Astrocyte (in vitro differentiated cells and primary cell): ENCODE measurements at regions not wholly inside any gene's neighbourhood (a gene's known extent, or its start where the extent isn't known, plus 50 kb on each side); places are given as distances from the start of the nearest gene placed in this dataset.

ENCODE experiments used
- DNase-seq: peaks from one replicate; pipeline ENCODE4 v3.0.0-alpha.2; 2010; ENCODE audit warnings: low read depth
- FAIRE-seq: peaks from 2 replicates; lab custom pipeline; 2011; peaks lifted over from hg19 to GRCh38; lab: Jason Lieb, UNC
- H2AFZ ChIP-seq: 2 replicates; pipeline ENCODE4 v1.6.0; 2012; ENCODE audit warnings: low read depth, low read length, inconsistent platforms
- H3K27ac ChIP-seq: 2 replicates; pipeline ENCODE4 v1.5.1; 2011; ENCODE audit warnings: low read depth, low read length, inconsistent platforms
- H3K27me3 ChIP-seq: 2 replicates; pipeline ENCODE4 v1.6.0; 2011; ENCODE audit warnings: low read length, inconsistent platforms; ENCODE audit not compliant: insufficient read depth
- H3K36me3 ChIP-seq: 2 replicates; pipeline ENCODE4 v1.5.1; 2011; ENCODE audit warnings: low read length, inconsistent platforms; ENCODE audit not compliant: insufficient read depth
- H3K4me1 ChIP-seq: 2 replicates; pipeline ENCODE4 v1.5.1; 2011; ENCODE audit warnings: low read length, inconsistent platforms; ENCODE audit not compliant: insufficient read depth
- H3K4me2 ChIP-seq: 2 replicates; pipeline ENCODE4 v1.6.0; 2012; ENCODE audit warnings: low read length, inconsistent platforms
- H3K4me3 ChIP-seq: 2 replicates; pipeline ENCODE4 v1.5.1; 2011; ENCODE audit warnings: low read depth, mild to moderate bottlenecking, low read length, inconsistent platforms; ENCODE audit not compliant: insufficient read depth
- H3K79me2 ChIP-seq: 2 replicates; pipeline ENCODE4 v1.6.0; 2012; ENCODE audit warnings: mild to moderate bottlenecking, low read length, inconsistent platforms; ENCODE audit not compliant: insufficient read depth
- H3K9ac ChIP-seq: 2 replicates; pipeline ENCODE4 v1.6.0; 2012; ENCODE audit warnings: mild to moderate bottlenecking, low read length, inconsistent platforms
- H3K9me3 ChIP-seq: 2 replicates; pipeline ENCODE4 v1.5.1; 2012; ENCODE audit warnings: low read depth, mild to moderate bottlenecking, low read length, inconsistent platforms; ENCODE audit not compliant: insufficient read depth
- H4K20me1 ChIP-seq: 2 replicates; pipeline ENCODE4 v1.6.0; 2012; ENCODE audit warnings: low read length, inconsistent platforms; ENCODE audit not compliant: insufficient read depth
- H3K27ac Mint-ChIP-seq: one replicate; pipeline ENCODE4 v1.8.0; 2021; ENCODE audit warnings: mild to moderate bottlenecking, mixed read lengths; ENCODE audit not compliant: unreplicated experiment
- H3K27me3 Mint-ChIP-seq: one replicate; pipeline ENCODE4 v1.8.0; 2021; ENCODE audit warnings: low read depth, mixed read lengths; ENCODE audit not compliant: unreplicated experiment
- H3K36me3 Mint-ChIP-seq: one replicate; pipeline ENCODE4 v1.8.0; 2021; ENCODE audit warnings: low read depth, mixed read lengths; ENCODE audit not compliant: unreplicated experiment
- H3K4me1 Mint-ChIP-seq: one replicate; pipeline ENCODE4 v1.8.0; 2021; ENCODE audit warnings: low read depth, mixed read lengths; ENCODE audit not compliant: unreplicated experiment
- H3K4me3 Mint-ChIP-seq: one replicate; pipeline ENCODE4 v1.8.0; 2021; ENCODE audit warnings: mild to moderate bottlenecking, moderate library complexity, mixed read lengths; ENCODE audit not compliant: unreplicated experiment
- H3K9me3 Mint-ChIP-seq: one replicate; pipeline ENCODE4 v1.8.0; 2021; ENCODE audit warnings: mild to moderate bottlenecking, mixed read lengths; ENCODE audit not compliant: unreplicated experiment
- EZH2 ChIP-seq: IDR thresholded peaks from 2 replicates; pipeline ENCODE4 v1.6.1; 2012; ENCODE audit warnings: mild to moderate bottlenecking, low read length, inconsistent platforms; ENCODE audit not compliant: insufficient read depth
- TF ChIP-seq, protein P1 (sequence below): IDR thresholded peaks from 2 replicates; pipeline ENCODE4 v1.5.1; 2011; ENCODE audit warnings: low read depth, mild to moderate bottlenecking, inconsistent platforms, low read length, moderate library complexity; ENCODE audit not compliant: insufficient read depth

GRCh38 chr16:47924950-47925349 is 230.8 kb downstream of the ABCC12 start:
- Mint-ChIP-seq H3K4me1 (peaks cover 12% of the 10 kb centered on the region), H3K9me3 (peaks cover 4% of the 10 kb centered on the region), H3K4me3 (no peak overlapping the region), H3K36me3 (no peaks in the 10 kb centered on the region), H3K27ac (no peak overlapping the region), H3K27me3 (no peaks in the 10 kb centered on the region)
- H3K79me2 ChIP-seq, result no peaks in the 10 kb centered on the region
- H3K4me3 ChIP-seq, result no peak overlapping the region
- H3K9me3 ChIP-seq, result no peaks in the 10 kb centered on the region
- no peak overlapping the region for H3K27ac ChIP-seq
- FAIRE-seq (no peak), DNase-seq (no peak)
- no peaks in the 10 kb centered on the region for H3K4me1 ChIP-seq
- no peak overlapping the region for H3K4me2 ChIP-seq
- H3K9ac ChIP-seq, result no peak overlapping the region
- H4K20me1 ChIP-seq, result no peaks in the 10 kb centered on the region
- no peak overlapping the region for H2AFZ ChIP-seq
- no peaks in the 10 kb centered on the region for H3K36me3 ChIP-seq
- no peak for TF ChIP-seq EZH2
- TF ChIP-seq, protein P1, sequence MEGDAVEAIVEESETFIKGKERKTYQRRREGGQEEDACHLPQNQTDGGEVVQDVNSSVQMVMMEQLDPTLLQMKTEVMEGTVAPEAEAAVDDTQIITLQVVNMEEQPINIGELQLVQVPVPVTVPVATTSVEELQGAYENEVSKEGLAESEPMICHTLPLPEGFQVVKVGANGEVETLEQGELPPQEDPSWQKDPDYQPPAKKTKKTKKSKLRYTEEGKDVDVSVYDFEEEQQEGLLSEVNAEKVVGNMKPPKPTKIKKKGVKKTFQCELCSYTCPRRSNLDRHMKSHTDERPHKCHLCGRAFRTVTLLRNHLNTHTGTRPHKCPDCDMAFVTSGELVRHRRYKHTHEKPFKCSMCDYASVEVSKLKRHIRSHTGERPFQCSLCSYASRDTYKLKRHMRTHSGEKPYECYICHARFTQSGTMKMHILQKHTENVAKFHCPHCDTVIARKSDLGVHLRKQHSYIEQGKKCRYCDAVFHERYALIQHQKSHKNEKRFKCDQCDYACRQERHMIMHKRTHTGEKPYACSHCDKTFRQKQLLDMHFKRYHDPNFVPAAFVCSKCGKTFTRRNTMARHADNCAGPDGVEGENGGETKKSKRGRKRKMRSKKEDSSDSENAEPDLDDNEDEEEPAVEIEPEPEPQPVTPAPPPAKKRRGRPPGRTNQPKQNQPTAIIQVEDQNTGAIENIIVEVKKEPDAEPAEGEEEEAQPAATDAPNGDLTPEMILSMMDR, result no peak
- H3K27me3 ChIP-seq, result no peaks in the 10 kb centered on the region

GRCh38 chr16:47921535-47921934 is 234.3 kb downstream of the ABCC12 start:
- no peaks in the 10 kb centered on the region for H3K36me3 Mint-ChIP-seq
- Histone ChIP-seq H3K36me3 (no peaks in the 10 kb centered on the region), H3K79me2 (no peaks in the 10 kb centered on the region), H3K27me3 (no peaks in the 10 kb centered on the region), H3K9ac (no peak overlapping the region), H3K4me1 (no peaks in the 10 kb centered on the region), H3K4me3 (no peak overlapping the region), H4K20me1 (no peaks in the 10 kb centered on the region), H3K4me2 (no peak overlapping the region), H2AFZ (no peak overlapping the region), H3K9me3 (no peaks in the 10 kb centered on the region), H3K27ac (no peak overlapping the region)
- no peak for DNase-seq
- H3K9me3 Mint-ChIP-seq, result peaks cover 4% of the 10 kb centered on the region
- FAIRE-seq, result no peak
- peaks cover 2% of the 10 kb centered on the region for H3K4me1 Mint-ChIP-seq
- H3K27ac Mint-ChIP-seq, result no peak overlapping the region
- H3K27me3 Mint-ChIP-seq, result peaks cover 5% of the 10 kb centered on the region
- no peak for TF ChIP-seq EZH2
- TF ChIP-seq, protein P1, result no peak
- no peak overlapping the region for H3K4me3 Mint-ChIP-seq

GRCh38 chr16:47920709-47921108 is 235.1 kb downstream of the ABCC12 start:
- Mint-ChIP-seq H3K9me3 (peaks cover 4% of the 10 kb centered on the region), H3K4me3 (no peak overlapping the region), H3K27ac (no peak overlapping the region)

More at GRCh38 chr16:47920709-47921108, 235.1 kb downstream of the ABCC12 start:
- no peak for TF ChIP-seq EZH2
- TF ChIP-seq, protein P1, result no peak
- no peak for FAIRE-seq
- H3K9ac ChIP-seq, result no peak overlapping the region
- H3K4me1 ChIP-seq, result no peaks in the 10 kb centered on the region
- no peak overlapping the region for H3K27ac ChIP-seq
- no peak overlapping the region for H3K4me3 ChIP-seq
- no peak overlapping the region for H2AFZ ChIP-seq
- H3K36me3 Mint-ChIP-seq, result no peaks in the 10 kb centered on the region
- H3K27me3 ChIP-seq, result no peaks in the 10 kb centered on the region
- no peaks in the 10 kb centered on the region for H3K9me3 ChIP-seq
- H3K27me3 Mint-ChIP-seq, result peaks cover 7% of the 10 kb centered on the region
- H4K20me1 ChIP-seq, result no peaks in the 10 kb centered on the region
- H3K4me2 ChIP-seq, result no peak overlapping the region
- no peak for DNase-seq
- no peaks in the 10 kb centered on the region for H3K4me1 Mint-ChIP-seq
- no peaks in the 10 kb centered on the region for H3K79me2 ChIP-seq
- no peaks in the 10 kb centered on the region for H3K36me3 ChIP-seq
